ENCODE measurements at regions not wholly inside any gene's neighbourhood (a gene's known extent, or its start where the extent isn't known, plus 50 kb on each side); places are given as distances from the start of the nearest gene placed in this dataset.

- TF ChIP-seq JUN (IDR thresholded peaks at IDR 0.05; ENCODE audit: borderline replicate concordance, insufficient read depth, insufficient read length, low read depth) = no peak
- no peak for TF ChIP-seq CTCF (IDR thresholded peaks at IDR 0.05; ENCODE audit: extremely low read depth in 1 of 2, insufficient read depth in 1 of 2, low read depth in 1 of 2, low read length in 2 of 2)
- TF ChIP-seq MYC (IDR thresholded peaks at IDR 0.05; ENCODE audit: low read depth, low read length) = no peak
- no peak for TF ChIP-seq POLR2A (IDR thresholded peaks at IDR 0.05; ENCODE audit: low read depth, low read length)
- no peak for TF ChIP-seq EZH2 (IDR thresholded peaks at IDR 0.05; ENCODE audit: borderline replicate concordance, low read depth, low read length, severe bottlenecking)
Observed at GRCh38 chr18:59846814-59847490, 52.8 kb upstream of the PMAIP1 start.
